Mesothelial cell of epicardium (in vitro differentiated cells): ENCODE measurements at regions not wholly inside any gene's neighbourhood (a gene's known extent, or its start where the extent isn't known, plus 50 kb on each side); places are given as distances from the start of the nearest gene placed in this dataset.

Experiments
- DNase-seq, 2 experiments: peaks; one replicate each; pipeline ENCODE4 v3.0.0; 2021; ENCODE audit warnings: low spot score in 2 of 2; ENCODE audit not compliant: unreplicated experiment in 2 of 2
- H3K27ac Mint-ChIP-seq: 2 replicates; pipeline ENCODE4 v1.8.0; 2021; ENCODE audit warnings: mixed read lengths
- H3K27me3 Mint-ChIP-seq: 2 replicates; pipeline ENCODE4 v1.8.0; 2021; ENCODE audit warnings: low read depth, mixed read lengths
- H3K36me3 Mint-ChIP-seq: 2 replicates; pipeline ENCODE4 v1.8.0; 2021; ENCODE audit warnings: mixed read lengths
- H3K4me1 Mint-ChIP-seq: 2 replicates; pipeline ENCODE4 v1.8.0; 2021; ENCODE audit warnings: mixed read lengths
- H3K4me3 Mint-ChIP-seq: 2 replicates; pipeline ENCODE4 v1.8.0; 2021; ENCODE audit warnings: mild to moderate bottlenecking, moderate library complexity, mixed read lengths
- H3K9me3 Mint-ChIP-seq: 2 replicates; pipeline ENCODE4 v1.8.0; 2021; ENCODE audit warnings: mixed read lengths
- TF ChIP-seq, protein P1 (sequence below): fragments of 200-600 bp; sonication (generic); IDR thresholded peaks from one replicate; pipeline ENCODE4 v1.5.0; 2021; ENCODE audit warnings: antibody characterized with exemption; ENCODE audit not compliant: unreplicated experiment

DNA sequence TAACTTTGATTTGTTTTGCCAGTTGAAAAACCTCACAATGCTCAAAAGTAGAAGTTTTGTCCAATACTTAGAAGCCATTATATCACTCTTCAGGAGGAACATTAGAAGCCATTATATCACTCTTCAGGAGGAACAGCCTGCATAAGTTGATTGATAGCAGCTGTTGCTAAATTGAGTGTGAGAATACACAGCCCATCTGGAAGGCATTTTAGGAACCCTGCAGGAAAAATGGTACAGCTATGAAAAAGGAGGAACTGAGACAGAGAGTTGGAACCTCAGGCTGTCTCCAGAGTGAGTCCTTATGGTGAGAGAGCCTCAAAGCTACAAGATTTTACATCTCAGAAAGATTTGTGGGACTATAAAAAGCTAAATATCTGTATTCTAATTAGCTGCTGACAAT, 207.0 kb downstream of the MYRFL start:
- Mint-ChIP-seq H3K27ac (no peak overlapping the region), H3K4me1 (peaks cover 8% of the 10 kb centered on the region), H3K27me3 (no peaks in the 10 kb centered on the region), H3K9me3 (peaks cover 19% of the 10 kb centered on the region), H3K36me3 (no peaks in the 10 kb centered on the region), H3K4me3 (no peak overlapping the region)
- no peak for DNase-seq
- TF ChIP-seq, protein P1, sequence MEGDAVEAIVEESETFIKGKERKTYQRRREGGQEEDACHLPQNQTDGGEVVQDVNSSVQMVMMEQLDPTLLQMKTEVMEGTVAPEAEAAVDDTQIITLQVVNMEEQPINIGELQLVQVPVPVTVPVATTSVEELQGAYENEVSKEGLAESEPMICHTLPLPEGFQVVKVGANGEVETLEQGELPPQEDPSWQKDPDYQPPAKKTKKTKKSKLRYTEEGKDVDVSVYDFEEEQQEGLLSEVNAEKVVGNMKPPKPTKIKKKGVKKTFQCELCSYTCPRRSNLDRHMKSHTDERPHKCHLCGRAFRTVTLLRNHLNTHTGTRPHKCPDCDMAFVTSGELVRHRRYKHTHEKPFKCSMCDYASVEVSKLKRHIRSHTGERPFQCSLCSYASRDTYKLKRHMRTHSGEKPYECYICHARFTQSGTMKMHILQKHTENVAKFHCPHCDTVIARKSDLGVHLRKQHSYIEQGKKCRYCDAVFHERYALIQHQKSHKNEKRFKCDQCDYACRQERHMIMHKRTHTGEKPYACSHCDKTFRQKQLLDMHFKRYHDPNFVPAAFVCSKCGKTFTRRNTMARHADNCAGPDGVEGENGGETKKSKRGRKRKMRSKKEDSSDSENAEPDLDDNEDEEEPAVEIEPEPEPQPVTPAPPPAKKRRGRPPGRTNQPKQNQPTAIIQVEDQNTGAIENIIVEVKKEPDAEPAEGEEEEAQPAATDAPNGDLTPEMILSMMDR, result no peak

GRCh38 chr12:70033310-70033709, 208.3 kb downstream of the MYRFL start:
- H3K27ac Mint-ChIP-seq, result no peak overlapping the region
- peaks cover 8% of the 10 kb centered on the region for H3K4me1 Mint-ChIP-seq
- peaks cover 19% of the 10 kb centered on the region for H3K9me3 Mint-ChIP-seq
- H3K36me3 Mint-ChIP-seq, result no peaks in the 10 kb centered on the region
- TF ChIP-seq, protein P1, result no peak
- H3K27me3 Mint-ChIP-seq, result no peaks in the 10 kb centered on the region
- H3K4me3 Mint-ChIP-seq, result no peak overlapping the region
- DNase-seq, result no peak

GRCh38 chr12:70040141-70040540, 203.1 kb upstream of the CNOT2 start:
- Mint-ChIP-seq H3K4me3 (no peak overlapping the region), H3K36me3 (no peaks in the 10 kb centered on the region), H3K27ac (peak overlapping the region; percentile 81), H3K9me3 (no peaks in the 10 kb centered on the region), H3K27me3 (no peaks in the 10 kb centered on the region), H3K4me1 (peaks cover 6% of the 10 kb centered on the region)
- TF ChIP-seq, protein P1, result no peak
- DNase-seq, result no peak

GRCh38 chr12:70042675-70043074, 200.6 kb upstream of the CNOT2 start:
- Mint-ChIP-seq H3K36me3 (no peaks in the 10 kb centered on the region), H3K4me1 (peaks cover 6% of the 10 kb centered on the region), H3K4me3 (no peak overlapping the region), H3K27ac (no peak overlapping the region), H3K27me3 (no peaks in the 10 kb centered on the region), H3K9me3 (no peaks in the 10 kb centered on the region)
- DNase-seq, result no peak
- TF ChIP-seq, protein P1, result no peak

GRCh38 chr12:70043490-70044138, 199.6 kb upstream of the CNOT2 start:
- Mint-ChIP-seq H3K27ac (no peak overlapping the region), H3K4me3 (no peak overlapping the region), H3K27me3 (no peaks in the 10 kb centered on the region), H3K36me3 (no peaks in the 10 kb centered on the region), H3K9me3 (no peaks in the 10 kb centered on the region), H3K4me1 (peaks cover 6% of the 10 kb centered on the region)
- DNase-seq, result no peak
- TF ChIP-seq, protein P1, result no peak

DNA sequence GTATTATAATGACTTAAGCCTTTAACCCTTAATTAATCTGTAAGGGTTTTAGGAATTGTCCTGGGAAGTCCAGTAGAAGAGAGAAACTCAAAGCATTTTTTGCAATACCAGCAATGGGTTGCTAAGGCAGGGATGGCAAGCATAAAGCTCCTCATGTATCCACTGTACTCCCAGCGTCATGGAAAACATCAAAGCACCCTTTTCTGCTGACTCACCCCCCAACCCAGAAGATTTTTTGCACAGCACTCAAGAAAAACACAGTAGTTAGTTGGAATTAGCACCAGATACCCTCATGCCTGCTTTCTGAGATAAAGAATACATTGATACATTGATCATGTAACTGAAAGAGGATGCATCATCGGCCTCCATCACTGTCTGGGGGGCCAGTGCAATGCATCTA, 199.1 kb upstream of the CNOT2 start:
- no peaks in the 10 kb centered on the region for H3K9me3 Mint-ChIP-seq
- H3K4me3 Mint-ChIP-seq, result no peak overlapping the region
- no peaks in the 10 kb centered on the region for H3K36me3 Mint-ChIP-seq
- no peak for DNase-seq
- TF ChIP-seq, protein P1, result no peak
- no peaks in the 10 kb centered on the region for H3K27me3 Mint-ChIP-seq
- no peak overlapping the region for H3K27ac Mint-ChIP-seq
- H3K4me1 Mint-ChIP-seq, result peaks cover 8% of the 10 kb centered on the region
